Spleen (tissue), 11 donors: ENCODE measurements at regions not wholly inside any gene's neighbourhood (a gene's known extent, or its start where the extent isn't known, plus 50 kb on each side); places are given as distances from the start of the nearest gene placed in this dataset.

ENCODE experiments used
- DNase-seq: peaks from one replicate; pipeline ENCODE4 v3.0.0-alpha.2; 2020
- H3K27ac ChIP-seq, 8 donors: fragments of 200-600 bp; sonication (generic) in 7 of 8; 1 replicate in 4 of 8; 2 replicates in 4 of 8; pipeline versions ENCODE4 v1.5.0 to v1.8.0; 2016 to 2021; ENCODE audit warnings: inconsistent platforms in 4 of 8, mild to moderate bottlenecking in 4 of 8, moderate library complexity in 1 of 8
- H3K27me3 ChIP-seq, 7 donors: fragments of 200-600 bp; sonication (generic) in 6 of 7; replicated peaks in 1 of 7; 1 replicate in 4 of 7; 2 replicates in 3 of 7; pipeline versions ENCODE4 v1.5.0 to v1.8.0; 2016 to 2021; ENCODE audit warnings: inconsistent platforms in 3 of 7, mild to moderate bottlenecking in 1 of 7
- H3K36me3 ChIP-seq, 6 donors: fragments of 200-600 bp; sonication (generic) in 5 of 6; 1 replicate in 4 of 6; 2 replicates in 2 of 6; pipeline versions ENCODE4 v1.5.0 to v1.8.0; 2016 to 2021; ENCODE audit warnings: inconsistent platforms in 2 of 6
- H3K4me1 ChIP-seq, 6 donors: fragments of 200-600 bp; sonication (generic) in 5 of 6; 1 replicate in 3 of 6; 2 replicates in 3 of 6; pipeline versions ENCODE4 v1.5.0 to v1.8.0; 2016 to 2021; ENCODE audit warnings: inconsistent platforms in 3 of 6
- H3K4me3 ChIP-seq, 8 donors: fragments of 200-600 bp; sonication (generic) in 7 of 8; 1 replicate in 4 of 8; 2 replicates in 4 of 8; pipeline versions ENCODE4 v1.5.0 to v1.8.0; 2016 to 2021; ENCODE audit warnings: inconsistent platforms in 4 of 8, mild to moderate bottlenecking in 4 of 8, moderate library complexity in 2 of 8
- H3K9me3 ChIP-seq, 8 donors: fragments of 200-600 bp; sonication (generic) in 7 of 8; 1 replicate in 4 of 8; 2 replicates in 4 of 8; pipeline versions ENCODE4 v1.5.0 to v1.8.0; 2016 to 2021; ENCODE audit warnings: inconsistent platforms in 4 of 8
- CTCF ChIP-seq, 11 experiments: fragments of 200-600 bp in 7 of 11; fragments of 450-650 bp in 4 of 11; sonication (generic) in 4 of 11; IDR thresholded peaks in 8 of 11; conservative IDR thresholded peaks in 3 of 11; 1 replicate in 7 of 11; 2 replicates in 4 of 11; pipeline versions ENCODE4 v1.4.0 to v1.8.0; 2016 to 2021; ENCODE audit warnings: antibody characterized with exemption in 11 of 11, inconsistent platforms in 4 of 11, mild to moderate bottlenecking in 1 of 11
- POLR2A ChIP-seq, 3 donors: fragments of 450-650 bp; IDR thresholded peaks; one replicate each; pipeline ENCODE4 v1.5.1; 2017; ENCODE audit warnings: antibody characterized with exemption in 3 of 3, mild to moderate bottlenecking in 1 of 3
- POLR2AphosphoS5 ChIP-seq, 3 donors: sonication (generic); formaldehyde crosslinking; IDR thresholded peaks; one replicate each; pipeline ENCODE4 v1.5.1; 2017; ENCODE audit warnings: antibody characterized with exemption in 3 of 3
- WGBS, 5 donors: extraction: QIAGEN DNeasy Blood & Tissue Kit in 3 of 5; methylation state at CpG; one replicate each; pipeline versions ENCODE4 v1.1.5 to v1.1.7; 2013 to 2018; 5-methylcytosine and 5-hydroxymethylcytosine counted together
- intact Hi-C: fragments of 100-400 bp; cut with DNase I; formaldehyde crosslinking; loops from one replicate; pipeline ENCODE4 v1.15.0; 2023; ENCODE audit warnings: low total_unique reads
- donor health status: healthy with polysubstance abuse.
- donor health status: DM: no; HTN: no; CAD: no; lungs with moderate emphysema.
- donor health status: DM: no; HTN: no; CAD: no.
- donor health status: Bipolar disorder and iron deficiency.
- donor health status: healthy.
- donor health status: DM: no; HTN: no; CAD: no.
- donor health status: DM: yes; HTN: yes; CAD: no.

GRCh38 chr11:43135966-43136534 lies 175.7 kb upstream of the API5 start:
- WGBS, 5 donors, result 75 to 89% (median 87%) methylated on average over 5 of the region's 5 CpGs
- H3K36me3 ChIP-seq, result no peaks in the 10 kb centered on the region
- intact Hi-C loops, result no loop called here
- no peaks in the 10 kb centered on the region for H3K27me3 ChIP-seq
- no peak for DNase-seq
- no peak overlapping the region for H3K4me3 ChIP-seq
- H3K4me1 ChIP-seq, result no peaks in the 10 kb centered on the region
- no peaks in the 10 kb centered on the region for H3K9me3 ChIP-seq
- no peak overlapping the region for H3K27ac ChIP-seq
- no peak for TF ChIP-seq CTCF (IDR thresholded peaks at IDR 0.05 in 8 of 11, conservative IDR thresholded peaks at IDR 0.05 in 3 of 11)
- no peak for TF ChIP-seq POLR2AphosphoS5 (IDR thresholded peaks at IDR 0.05)
- TF ChIP-seq POLR2A (IDR thresholded peaks at IDR 0.05), result no peak

GRCh38 chr11:43138621-43139140 lies 173.1 kb upstream of the API5 start:
- Histone ChIP-seq H3K27me3 (no peaks in the 10 kb centered on the region), H3K27ac (no peak overlapping the region), H3K9me3 (peaks cover 0 to 18% (median 14%) of the 10 kb centered on the region in 8 donors), H3K36me3 (no peaks in the 10 kb centered on the region), H3K4me3 (no peak overlapping the region), H3K4me1 (no peaks in the 10 kb centered on the region)
- no peak for TF ChIP-seq POLR2A (IDR thresholded peaks at IDR 0.05)
- no peak for TF ChIP-seq CTCF (IDR thresholded peaks at IDR 0.05 in 8 of 11, conservative IDR thresholded peaks at IDR 0.05 in 3 of 11)
- TF ChIP-seq POLR2AphosphoS5 (IDR thresholded peaks at IDR 0.05), result no peak
- WGBS, 5 donors, result 92 to 97% (median 96%) methylated on average over 5 of the region's 5 CpGs
- DNase-seq, result no peak
- intact Hi-C loops, result no loop called here

GRCh38 chr11:43145653-43146052 lies 166.1 kb upstream of the API5 start:
- no peaks in the 10 kb centered on the region for H3K27me3 ChIP-seq
- no peak overlapping the region for H3K4me3 ChIP-seq
- H3K9me3 ChIP-seq, result peaks cover 0 to 27% (median 14%) of the 10 kb centered on the region in 8 donors
- intact Hi-C loops, result no loop called here
- no peaks in the 10 kb centered on the region for H3K36me3 ChIP-seq
- WGBS, 5 donors, result 73 to 97% (median 76%) methylated on average over 1 of the region's 1 CpG
- H3K27ac ChIP-seq, result no peak overlapping the region
- no peak for DNase-seq
- H3K4me1 ChIP-seq, result no peaks in the 10 kb centered on the region
- TF ChIP-seq POLR2AphosphoS5 (IDR thresholded peaks at IDR 0.05), result no peak
- no peak for TF ChIP-seq POLR2A (IDR thresholded peaks at IDR 0.05)
- TF ChIP-seq CTCF (IDR thresholded peaks at IDR 0.05 in 8 of 11, conservative IDR thresholded peaks at IDR 0.05 in 3 of 11), result no peak

- Histone ChIP-seq H3K27ac (no peak overlapping the region), H3K4me1 (no peaks in the 10 kb centered on the region), H3K27me3 (no peaks in the 10 kb centered on the region), H3K9me3 (no peaks in the 10 kb centered on the region), H3K4me3 (no peak overlapping the region), H3K36me3 (no peaks in the 10 kb centered on the region)
- intact Hi-C loops, result no loop called here
- no peak for DNase-seq
- no peak for TF ChIP-seq POLR2A (IDR thresholded peaks at IDR 0.05)
- TF ChIP-seq POLR2AphosphoS5 (IDR thresholded peaks at IDR 0.05), result no peak
- TF ChIP-seq CTCF (IDR thresholded peaks at IDR 0.05 in 8 of 11, conservative IDR thresholded peaks at IDR 0.05 in 3 of 11), result no peak
Measured at GRCh38 chr11:43150697-43151096, 161.1 kb upstream of the API5 start.
